SK-N-SH (cell line): ENCODE measurements at regions not wholly inside any gene's neighbourhood (a gene's known extent, or its start where the extent isn't known, plus 50 kb on each side); places are given as distances from the start of the nearest gene placed in this dataset.

ENCODE experiments used
- GATA2 ChIP-seq: sonication (generic); formaldehyde crosslinking; IDR thresholded peaks from 2 replicates; pipeline ENCODE4 v1.5.0; 2020; ENCODE audit warnings: mild to moderate bottlenecking, missing genetic modification reagents
- JUND ChIP-seq: IDR thresholded peaks from 2 replicates; pipeline ENCODE4 v1.4.0; 2012
- MAX ChIP-seq: IDR thresholded peaks from 2 replicates; pipeline ENCODE4 v1.4.0; 2012; ENCODE audit warnings: low read depth
- REST ChIP-seq: IDR thresholded peaks from 2 replicates; pipeline ENCODE4 v1.6.1; 2012; ENCODE audit warnings: mild to moderate bottlenecking, low read depth, low read length, moderate library complexity
- SIN3A ChIP-seq: IDR thresholded peaks from 2 replicates; pipeline ENCODE4 v1.6.1; 2012; ENCODE audit warnings: low read depth, mild to moderate bottlenecking, low read length, moderate library complexity, borderline replicate concordance
- TAF1 ChIP-seq: IDR thresholded peaks from 2 replicates; pipeline ENCODE4 v1.6.1; 2012; ENCODE audit warnings: low read depth, mild to moderate bottlenecking, low read length, moderate library complexity, borderline replicate concordance
- USF1 ChIP-seq: IDR thresholded peaks from 2 replicates; pipeline ENCODE4 v1.4.0; 2012; ENCODE audit warnings: low read depth, borderline replicate concordance
- YY1 ChIP-seq: IDR thresholded peaks from 2 replicates; pipeline ENCODE4 v1.4.0; 2012; ENCODE audit warnings: low read depth, mild to moderate bottlenecking
- TF ChIP-seq, protein P1 (sequence below): fragments of 200-600 bp; sonication (generic); IDR thresholded peaks from 2 replicates; pipeline ENCODE4 v1.6.1; 2017; ENCODE audit warnings: antibody characterized with exemption, mild to moderate bottlenecking, moderate library complexity

DNA sequence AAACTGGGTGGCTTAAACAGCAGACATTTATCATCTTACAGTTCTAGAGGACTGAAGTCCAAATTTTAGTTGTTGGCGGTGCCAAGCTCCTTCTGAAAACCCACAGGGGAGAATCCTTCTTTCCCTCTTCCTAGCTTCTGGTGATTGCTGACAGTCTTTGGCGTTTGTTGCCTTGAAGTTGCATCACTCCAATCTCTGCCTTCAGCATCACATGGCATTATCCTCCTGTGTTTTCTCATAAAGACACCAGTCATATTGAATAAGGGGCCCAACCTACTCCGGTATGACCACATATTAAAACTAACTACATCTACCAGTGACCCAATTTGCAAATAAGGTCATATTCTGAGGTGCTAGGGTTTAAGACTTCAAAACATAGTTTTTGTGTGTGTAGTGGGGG, 472.1 kb upstream of the IGFBP3 start:
- no peak for TF ChIP-seq REST
- TF ChIP-seq MAX = no peak
- TF ChIP-seq GATA2 (CRISPR knock-in tag) = no peak
- TF ChIP-seq, protein P1, sequence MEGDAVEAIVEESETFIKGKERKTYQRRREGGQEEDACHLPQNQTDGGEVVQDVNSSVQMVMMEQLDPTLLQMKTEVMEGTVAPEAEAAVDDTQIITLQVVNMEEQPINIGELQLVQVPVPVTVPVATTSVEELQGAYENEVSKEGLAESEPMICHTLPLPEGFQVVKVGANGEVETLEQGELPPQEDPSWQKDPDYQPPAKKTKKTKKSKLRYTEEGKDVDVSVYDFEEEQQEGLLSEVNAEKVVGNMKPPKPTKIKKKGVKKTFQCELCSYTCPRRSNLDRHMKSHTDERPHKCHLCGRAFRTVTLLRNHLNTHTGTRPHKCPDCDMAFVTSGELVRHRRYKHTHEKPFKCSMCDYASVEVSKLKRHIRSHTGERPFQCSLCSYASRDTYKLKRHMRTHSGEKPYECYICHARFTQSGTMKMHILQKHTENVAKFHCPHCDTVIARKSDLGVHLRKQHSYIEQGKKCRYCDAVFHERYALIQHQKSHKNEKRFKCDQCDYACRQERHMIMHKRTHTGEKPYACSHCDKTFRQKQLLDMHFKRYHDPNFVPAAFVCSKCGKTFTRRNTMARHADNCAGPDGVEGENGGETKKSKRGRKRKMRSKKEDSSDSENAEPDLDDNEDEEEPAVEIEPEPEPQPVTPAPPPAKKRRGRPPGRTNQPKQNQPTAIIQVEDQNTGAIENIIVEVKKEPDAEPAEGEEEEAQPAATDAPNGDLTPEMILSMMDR = no peak
- no peak for TF ChIP-seq SIN3A
- TF ChIP-seq JUND = no peak
- TF ChIP-seq TAF1 = no peak
- no peak for TF ChIP-seq YY1
- no peak for TF ChIP-seq USF1
